Stimulated activated CD4-positive, alpha-beta T cell treated with anti-CD3 and anti-CD28 coated beads, Interleukin-12 subunit alpha, Interleukin-12 subunit beta, amount 100 ng/mL, for 24 hours (primary cell): ENCODE measurements at regions not wholly inside any gene's neighbourhood (a gene's known extent, or its start where the extent isn't known, plus 50 kb on each side); places are given as distances from the start of the nearest gene placed in this dataset.

Source experiments
- DNase-seq, 2 experiments: peaks; one replicate each; pipeline ENCODE4 v3.0.0-alpha.2; 2020; ENCODE audit warnings: low read depth in 2 of 2

DNA sequence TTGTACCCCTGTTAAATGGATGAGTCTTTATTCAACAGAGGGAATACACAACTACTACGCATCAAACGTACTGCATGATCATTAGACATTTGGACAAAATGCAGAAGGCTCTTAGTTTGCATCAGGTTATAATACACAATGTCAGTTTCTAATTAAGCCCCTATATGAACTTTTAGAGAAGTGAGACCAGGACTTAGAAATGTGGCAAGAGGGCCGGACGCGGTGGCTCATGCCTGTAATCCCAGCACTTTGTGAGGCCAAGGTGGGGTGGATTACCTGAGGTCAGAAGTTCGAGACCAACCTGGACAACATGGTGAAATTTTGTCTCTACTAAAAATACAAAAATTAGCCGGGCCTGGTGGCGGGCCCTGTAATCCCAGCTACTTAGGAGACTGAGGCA lies 76.3 kb upstream of the MGMT start:
- no peak for DNase-seq

DNA sequence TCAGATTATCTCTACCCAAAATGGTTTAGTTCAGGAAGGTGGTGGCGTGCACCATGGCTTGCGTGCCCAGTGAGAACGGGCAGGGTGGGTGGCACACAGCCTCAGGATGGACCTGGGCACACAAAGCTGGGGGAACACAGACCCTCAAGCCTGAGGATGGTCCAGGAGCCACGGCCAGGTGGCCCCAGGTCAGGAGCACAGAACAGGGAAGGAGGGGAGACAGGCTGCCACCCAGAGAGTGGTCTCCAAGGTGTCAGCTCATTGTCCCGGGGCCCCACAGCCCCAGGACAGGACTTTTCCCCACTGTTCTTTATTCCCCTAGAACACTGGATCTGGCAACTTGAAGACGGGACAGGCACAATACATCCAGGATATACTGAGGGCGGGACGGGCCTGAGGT lies 75.6 kb upstream of the MGMT start:
- no peak for DNase-seq

DNA sequence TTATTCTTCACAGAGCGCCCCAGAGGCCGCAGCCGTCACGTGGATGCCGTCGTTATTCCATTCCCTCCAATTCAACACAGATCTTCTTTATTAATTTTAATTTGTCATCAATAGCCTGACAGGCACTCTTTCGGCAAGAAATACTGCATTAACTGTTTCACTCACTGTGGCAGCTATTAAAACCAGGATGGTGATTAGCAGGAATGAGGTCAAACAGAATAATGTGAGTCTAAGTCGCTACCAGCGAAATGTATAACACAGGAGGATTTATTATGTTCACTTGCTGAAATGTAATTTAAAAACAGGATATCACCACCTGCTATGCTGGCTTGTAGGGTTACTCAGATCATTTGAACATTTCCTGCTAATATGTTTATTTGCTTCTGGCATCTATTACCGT lies 74.2 kb upstream of the MGMT start:
- no peak for DNase-seq

DNA sequence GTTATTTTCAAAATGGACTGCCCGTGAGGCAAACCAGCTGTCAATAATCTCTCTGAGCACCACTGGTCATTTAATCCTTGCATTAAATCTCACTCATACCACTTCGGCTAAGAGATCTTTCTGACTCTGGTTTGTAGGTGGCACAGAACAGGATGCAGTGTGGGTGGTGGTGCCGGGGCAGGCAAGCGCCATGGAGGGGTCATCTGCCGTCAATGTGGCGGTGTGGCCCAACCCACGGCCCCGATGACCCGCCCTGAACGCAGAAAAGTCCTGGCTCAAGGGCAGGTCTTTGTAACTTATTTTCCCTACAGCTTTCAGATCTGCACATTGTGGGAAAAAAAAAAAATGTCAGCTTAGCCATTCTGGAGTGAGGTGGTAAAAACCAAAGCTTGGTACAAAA lies 73.2 kb upstream of the MGMT start:
- no peak for DNase-seq

DNA sequence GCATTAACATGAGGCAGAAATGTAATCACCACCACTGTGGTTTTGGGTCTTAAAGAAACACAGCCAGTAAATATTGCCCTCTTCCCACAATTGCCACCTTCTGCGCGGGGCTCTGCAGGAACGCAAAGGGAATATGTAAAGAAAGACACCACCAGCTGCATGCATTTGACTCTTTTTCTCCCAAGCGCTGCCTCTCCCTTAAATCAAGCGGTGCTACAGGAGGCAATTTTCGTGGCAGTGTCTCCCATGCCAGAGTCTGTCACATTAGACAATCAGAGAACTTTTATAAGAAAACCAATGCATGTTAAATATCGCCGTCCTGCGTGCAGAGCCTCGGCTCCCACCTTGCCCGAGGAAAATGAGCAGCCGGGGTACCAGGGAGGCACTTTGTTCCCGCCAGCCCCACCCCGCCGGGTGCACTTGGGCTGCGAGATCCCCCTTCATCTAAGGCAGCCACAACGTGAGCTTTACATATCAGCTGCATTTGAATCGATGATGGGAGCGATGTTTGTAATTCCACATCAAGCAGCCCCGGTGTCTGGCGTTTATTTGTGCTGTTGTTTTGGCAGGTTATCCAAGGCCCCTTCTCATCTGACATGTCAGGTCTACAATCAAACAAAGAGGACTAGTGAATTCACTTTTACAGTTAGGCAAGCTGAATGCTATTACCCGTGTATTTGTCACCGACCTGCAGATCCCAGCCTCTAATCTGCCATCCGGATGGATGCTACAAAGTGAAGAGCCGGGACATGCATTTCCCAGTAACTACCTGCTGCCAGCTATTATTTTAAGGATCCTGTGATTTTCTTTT lies 72.3 kb upstream of the MGMT start:
- DNase-seq = no peak

DNA sequence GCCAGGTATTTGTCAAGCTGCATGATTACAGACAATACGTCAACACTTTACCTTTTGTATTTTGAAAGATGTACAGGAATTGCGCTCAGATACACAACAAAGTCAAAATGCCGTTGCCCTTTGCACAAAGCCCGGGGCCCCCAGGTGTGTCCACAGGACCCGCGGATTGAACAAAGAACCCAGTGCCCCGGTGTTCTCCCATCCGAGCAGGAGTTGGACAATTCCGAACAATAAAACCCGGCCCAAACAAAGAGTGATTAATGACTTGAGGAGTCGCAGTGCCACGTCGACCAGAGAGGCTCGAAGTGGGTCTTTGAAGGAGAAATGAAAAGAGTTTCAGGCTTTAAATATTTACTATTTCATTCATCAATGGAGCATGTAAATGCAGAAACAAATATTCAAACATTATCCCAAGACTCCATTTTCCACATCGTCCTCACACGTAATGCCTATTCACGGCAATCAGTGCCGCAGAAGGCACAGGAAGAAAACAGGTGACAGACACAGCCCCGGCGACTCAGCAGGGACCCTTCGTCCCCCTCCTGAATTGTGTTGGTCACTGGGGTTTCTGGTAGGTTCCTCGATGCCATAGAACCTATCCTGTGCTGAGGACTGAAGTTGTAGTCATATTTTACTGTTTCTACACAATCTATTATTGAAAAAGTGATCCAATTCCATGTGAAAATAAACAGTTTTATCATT lies 70.9 kb upstream of the MGMT start:
- DNase-seq = no peak

DNA sequence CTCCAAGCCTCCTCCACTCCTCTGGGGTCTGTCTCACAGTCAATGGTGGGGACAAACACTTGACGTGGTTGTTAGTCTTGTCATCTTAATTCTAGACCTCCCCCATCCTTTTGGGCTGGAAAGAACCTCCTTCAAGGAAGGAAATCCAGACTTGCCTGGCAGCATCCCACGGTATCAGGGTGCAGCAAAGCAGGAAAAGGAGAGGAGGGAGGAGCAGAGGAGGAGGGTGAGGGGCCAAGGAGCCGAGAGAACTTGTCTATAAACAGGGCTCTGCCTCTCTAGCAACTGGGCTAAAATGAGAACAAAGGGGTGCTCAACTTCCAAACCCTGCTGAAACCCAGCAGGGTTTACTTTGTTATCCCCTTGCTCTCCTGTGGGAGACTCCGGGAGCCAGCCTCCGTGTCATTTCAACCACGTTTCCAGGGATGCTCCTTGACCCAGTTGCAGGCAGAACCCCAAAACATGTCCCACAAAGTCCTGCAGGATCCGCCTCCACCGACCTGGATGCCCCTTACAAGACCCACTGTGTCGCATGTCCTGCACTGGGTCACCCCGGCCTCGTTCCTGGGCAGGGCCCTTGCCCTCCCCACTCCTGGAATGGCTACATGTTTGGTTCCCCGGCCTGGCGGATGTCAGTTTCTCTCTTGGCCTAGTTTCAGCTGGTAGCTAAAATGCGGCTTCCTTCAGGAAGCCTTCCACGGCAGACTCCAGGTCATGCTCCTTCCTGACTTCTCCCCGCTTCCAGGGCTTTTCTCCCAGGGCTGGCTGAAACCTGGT lies 69.7 kb upstream of the MGMT start:
- DNase-seq = no peak

DNA sequence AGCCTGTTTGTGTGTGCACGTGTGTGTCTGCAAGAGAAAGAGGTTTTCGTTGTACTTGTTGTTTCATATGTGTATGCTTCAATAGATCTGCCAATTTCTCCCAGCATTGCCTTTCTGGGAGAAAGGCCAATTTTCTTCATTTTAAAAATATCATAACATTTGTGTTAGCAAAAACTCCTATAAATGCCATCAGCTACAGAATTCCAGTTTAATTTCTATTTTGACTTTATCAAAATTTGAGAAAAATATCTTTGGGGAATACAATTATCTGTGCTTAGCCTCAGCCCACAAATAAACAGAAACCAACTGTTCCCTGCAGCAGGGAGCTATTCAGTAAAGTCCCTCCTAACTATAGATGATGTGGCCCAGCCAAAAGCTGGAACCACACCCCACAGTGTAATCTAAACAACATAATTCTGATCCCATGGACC lies 68.3 kb upstream of the MGMT start:
- no peak for DNase-seq

DNA sequence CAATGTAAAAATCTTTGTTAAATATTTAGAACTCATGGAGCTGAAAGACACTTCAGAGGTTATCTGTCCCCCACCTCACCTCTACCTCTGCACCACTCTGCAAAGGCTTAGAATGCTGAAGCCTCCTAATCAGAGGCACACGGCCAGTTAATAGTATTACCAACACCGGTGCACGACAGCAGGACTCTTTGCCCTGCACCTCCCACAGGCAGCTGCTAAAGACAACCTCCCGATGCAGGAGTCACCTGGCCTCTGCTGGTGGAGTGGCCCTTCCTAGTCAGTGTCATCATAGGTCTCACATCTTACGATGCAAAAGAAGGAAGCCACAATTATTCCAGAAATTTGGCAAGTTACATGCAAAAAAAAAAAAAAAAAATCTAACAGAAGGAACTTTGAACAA lies 66.6 kb upstream of the MGMT start:
- DNase-seq = no peak

DNA sequence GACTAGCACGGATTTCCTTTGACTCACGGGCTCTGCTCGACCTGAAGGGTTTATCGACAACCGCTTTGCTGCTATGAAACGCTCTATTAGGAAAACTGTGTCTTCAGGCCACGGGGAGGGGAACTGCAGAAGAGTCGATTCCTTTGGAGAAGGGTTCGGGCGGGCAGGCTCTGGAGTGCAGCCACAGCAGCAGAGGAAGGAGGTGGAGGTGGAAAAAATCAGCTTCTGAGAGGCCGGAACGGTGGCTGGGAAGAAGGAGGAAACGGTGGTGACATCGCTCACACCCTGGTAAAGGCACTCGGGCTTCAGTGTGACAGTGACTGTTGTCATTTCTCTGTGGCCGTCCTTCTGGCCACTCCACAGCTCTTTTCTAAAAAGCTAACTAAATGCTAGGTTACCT lies 64.6 kb upstream of the MGMT start:
- DNase-seq = no peak

DNA sequence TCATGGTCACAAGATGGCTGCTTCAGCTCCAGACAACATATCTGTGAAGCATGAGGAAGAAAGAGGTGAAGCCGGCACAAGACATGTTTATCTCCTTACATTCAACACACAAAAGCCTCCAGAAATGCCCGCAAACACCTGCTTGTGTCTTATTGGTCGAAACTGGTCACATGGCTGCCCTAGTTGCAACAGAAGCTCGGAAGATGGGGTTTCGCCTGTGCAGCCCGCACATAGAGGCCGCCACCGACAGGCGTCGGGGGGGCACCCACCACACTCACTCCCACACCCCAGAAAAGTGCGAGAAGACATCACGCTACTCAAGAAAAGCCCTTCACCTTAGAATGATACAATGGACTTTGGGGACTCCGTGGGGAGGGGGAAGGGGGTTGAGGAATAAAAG lies 63.0 kb upstream of the MGMT start:
- no peak for DNase-seq

DNA sequence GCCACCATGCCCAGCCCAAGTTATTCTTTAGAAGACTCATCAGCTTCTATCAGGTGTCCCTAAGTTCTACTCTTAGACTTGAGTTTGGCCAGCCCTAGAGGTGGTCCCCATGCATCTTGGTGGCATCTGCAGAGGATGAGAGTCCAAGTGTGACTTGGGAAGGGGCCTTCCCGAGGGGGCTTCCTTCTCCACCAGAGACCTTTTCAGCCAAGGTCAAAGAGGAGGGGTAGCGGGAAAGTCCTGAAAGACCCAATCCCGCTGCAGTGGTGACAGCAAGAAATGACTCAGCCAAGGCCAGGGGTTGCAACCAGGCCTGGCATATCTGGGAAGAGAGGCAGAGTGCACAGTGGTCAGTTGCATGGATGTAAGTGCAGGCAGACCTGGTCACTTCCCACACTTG lies 61.7 kb upstream of the MGMT start:
- DNase-seq = no peak

DNA sequence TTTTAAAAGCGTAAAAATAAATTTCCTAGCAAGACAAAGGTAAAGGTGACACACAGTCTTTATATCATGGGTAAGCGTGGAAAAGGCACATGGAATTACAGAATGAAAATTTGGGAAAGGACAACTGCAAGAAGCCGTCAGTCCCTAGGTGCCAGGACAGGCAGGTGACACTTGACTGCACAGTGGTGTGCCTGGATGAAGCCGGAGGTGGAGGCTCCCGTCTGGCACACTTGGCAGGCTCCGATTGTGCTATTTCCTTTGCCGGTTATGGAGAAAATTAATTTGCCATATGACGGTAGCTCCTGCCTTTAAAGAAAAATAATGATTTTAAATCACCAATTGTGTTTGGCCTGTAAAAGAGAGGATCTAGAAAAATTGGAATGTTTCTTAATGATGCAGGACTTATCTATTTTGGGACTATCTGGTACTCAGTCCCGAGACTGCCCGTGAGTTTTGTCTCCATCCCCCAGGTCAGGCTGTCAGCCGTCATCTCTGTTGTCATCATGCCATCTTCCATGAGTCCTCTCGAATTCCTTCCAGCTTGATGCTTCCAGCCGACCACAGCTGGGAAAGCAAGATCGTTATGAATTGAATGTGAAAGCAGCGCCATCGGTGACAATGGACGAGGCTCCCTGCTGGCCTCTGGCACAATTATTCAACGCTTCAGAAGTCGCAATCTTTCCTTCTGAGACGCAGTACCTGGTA lies 56.2 kb upstream of the MGMT start:
- no peak for DNase-seq

DNA sequence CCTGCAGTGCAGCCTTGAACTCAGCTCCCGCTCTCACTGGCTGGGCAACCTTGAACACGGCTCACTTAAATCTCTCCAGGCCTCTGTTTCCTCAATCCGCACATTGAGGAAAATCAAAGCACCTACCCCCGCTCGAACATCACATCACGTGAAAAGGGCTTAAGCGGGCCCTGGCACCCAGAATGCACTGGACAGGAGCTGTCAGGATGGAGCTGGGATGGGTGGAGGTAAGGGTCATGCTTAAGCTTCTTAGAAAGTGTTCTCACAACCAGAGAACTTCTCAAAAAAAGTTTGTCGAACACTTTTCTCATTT lies 55.7 kb upstream of the MGMT start:
- DNase-seq = no peak

DNA sequence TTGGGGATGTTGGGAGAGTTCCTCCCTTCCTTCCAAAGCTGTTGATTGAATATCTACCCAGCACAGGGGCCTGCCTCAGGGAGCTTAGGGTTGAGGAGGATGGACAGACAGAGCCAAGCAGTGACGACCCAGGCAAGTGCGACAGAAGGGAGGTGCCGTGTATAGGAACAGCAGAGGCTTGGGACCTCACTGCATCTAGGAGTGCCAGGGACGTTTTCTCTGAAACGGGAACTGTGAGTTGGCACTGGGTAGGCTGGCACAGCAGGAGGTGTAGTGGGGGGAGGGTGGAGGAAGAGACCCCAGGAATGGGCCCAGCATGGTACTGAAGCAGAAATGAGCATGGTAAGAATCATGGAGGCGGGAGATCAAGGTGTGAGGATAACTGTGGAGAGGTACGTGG lies 55.3 kb upstream of the MGMT start:
- DNase-seq = no peak

DNA sequence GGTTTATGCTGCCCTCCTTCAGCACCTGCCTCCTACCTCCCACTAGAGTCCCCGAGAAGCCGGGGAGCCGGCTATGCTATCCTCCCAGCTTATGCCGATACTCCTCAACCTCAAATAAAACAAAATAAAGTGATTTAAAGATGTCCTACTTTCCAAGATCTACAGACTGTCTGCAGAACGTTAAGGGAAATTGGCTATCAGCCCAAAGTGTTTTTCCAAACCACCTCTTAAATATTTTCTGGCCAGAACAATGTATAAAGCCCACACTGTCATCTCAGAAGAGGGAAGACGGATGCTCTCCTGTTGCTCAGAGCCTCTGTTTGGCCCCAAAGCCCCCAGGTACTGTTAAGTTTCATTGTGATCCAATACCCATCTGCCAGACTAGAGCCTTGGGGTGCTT lies 54.0 kb upstream of the MGMT start:
- DNase-seq = no peak

DNA sequence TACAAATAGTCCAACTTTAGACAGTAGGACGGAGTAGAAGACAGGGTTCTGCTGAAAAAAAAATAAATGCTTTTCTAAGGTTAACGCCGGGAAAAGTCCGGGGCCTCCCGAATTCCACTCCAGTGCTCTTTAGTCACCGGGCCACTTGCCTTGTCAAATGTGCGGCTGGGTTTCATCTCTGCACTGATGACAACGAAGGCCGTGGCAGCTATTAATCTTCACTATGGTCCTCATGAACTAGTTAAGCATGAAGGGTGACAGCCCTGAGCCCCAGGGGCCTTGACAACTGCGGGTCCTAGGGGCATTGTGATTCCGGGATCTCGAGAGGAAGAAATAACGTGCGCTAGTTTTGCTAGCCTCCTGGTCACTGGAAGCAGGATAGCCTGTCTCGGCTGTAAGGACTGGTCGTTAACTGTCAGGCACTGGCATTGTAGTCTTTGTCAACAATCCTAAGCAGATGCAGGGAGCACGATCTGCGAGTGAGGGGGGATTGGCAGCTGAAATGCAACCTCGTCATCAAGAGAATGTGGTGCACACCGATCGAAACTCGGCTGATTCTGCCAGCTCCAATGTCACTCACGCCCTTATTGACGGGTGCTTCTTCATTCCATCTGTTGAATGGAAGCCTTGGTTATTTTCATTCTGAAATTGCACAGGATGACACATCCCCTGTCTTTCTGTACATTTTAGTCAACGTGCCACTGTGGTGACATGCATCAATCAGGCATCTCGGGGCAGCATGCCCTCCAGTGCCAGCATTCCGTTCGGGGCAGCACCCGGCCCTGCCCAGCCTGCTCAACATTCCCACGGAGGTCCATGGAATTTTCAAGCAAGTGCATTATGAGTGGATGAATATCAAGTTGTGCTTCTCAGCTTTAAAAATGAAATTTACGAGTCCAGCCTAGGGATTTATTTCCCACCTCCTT lies 51.6 kb upstream of the MGMT start:
- no peak for DNase-seq

DNA sequence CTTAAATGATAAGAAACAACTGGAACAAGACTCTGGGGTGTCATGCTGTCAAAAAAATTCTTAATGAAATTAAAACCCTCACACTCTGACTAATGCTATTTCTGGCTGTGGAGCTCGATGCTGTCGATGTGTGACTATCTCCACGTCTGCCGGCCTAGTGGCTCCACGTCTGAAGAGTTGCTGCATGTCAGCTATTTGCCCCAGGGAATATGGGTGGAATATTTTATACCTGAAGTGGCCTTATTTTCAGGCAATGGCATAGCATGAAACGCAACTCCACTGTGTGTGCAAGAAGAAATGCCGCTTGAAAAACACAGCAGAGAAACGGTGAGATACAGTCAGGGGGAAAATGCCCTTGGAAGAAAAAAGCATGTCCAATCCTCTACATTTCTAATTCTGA lies 50.9 kb upstream of the MGMT start:
- no peak for DNase-seq

DNA sequence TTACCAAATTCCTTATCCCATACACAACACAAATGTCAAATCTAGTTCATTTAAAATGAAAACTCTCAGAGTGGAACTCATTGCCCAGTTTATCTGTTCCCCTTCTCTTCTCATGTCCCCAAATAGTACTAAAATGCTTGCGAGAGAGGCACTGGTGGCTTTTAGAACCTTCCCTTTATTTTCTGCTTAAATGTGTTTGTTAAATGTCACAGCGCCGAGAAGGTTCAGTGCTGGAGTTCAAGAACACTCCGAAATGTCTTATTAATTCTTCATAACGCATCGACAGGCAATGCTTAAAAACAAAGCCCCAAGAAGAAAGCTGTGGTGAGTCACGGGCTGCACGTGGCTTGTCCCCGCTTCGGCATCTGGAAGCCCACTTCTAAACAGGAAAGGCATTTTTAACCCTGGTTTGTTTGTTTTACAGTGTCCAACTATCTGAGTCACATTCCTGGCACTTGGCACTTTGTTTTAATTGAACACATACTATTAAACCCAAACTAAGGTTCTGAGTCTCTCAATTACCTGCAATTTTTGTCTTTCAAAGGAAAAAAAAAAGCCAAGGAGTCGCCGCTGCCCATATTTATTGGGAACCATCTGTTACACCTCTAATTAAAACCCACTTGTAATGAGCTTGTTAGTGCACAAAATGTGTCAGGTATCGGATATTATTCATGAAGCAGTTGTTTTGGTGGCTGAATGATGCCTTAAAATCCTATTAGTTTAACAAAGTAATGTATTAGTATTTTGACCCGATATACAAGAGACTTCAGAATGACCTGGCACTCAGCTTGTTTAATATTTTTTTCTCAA lies 49.9 kb upstream of the MGMT start:
- no peak for DNase-seq
